GM19043 (cell line): ENCODE measurements at regions not wholly inside any gene's neighbourhood (a gene's known extent, or its start where the extent isn't known, plus 50 kb on each side); places are given as distances from the start of the nearest gene placed in this dataset.
"Not testable (repeated sequence)": the region's sequence is repeated elsewhere in the genome, so short reads cannot be mapped to it uniquely, and the experiment has no call there.

Source experiments
- ATAC-seq: cut with Tn5 transposase; IDR thresholded peaks from one replicate; pipeline ENCODE4 v1.9.1; 2021; ENCODE audit warnings: low read depth; ENCODE audit not compliant: unreplicated experiment

DNA sequence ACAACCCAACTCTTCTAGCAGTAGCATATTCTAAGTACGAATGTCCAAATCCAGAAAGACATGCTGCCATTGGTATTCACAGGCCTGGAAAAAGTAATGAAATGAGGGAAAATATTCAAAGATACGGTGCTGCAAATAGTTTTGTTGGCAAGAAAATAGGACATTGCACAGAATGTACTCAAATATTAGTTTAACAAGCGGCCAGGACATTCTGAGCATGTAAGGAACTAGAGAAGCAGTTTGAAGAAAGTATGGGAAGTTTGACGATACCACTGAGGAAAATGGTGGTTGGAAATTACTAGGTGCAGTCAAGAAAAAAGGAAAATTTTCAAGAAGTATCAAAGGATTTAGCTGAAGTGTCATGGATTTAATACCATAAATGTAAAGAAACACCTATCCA, 468.0 kb upstream of the GRIN3A start:
- no peak for ATAC-seq

DNA sequence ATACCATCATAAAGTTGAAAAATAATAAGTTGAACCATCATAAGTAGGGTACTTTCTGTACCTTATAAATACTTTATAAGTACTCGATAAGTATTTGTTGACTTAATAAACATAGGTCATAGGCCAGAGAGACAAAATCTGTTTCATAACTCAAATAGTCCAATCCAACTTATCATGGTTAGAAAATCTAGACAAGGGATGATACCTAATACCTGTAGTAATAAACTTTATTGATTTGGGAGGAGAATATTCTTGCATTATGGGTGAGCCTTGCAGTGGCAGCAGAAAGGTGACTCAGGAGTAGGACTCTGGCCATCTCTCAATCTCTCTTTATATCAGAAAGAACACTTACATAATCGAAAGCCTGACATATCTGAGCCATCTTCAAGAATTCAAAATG, 466.8 kb upstream of the GRIN3A start:
- no peak for ATAC-seq

- ATAC-seq = no peak
Observed at GRCh38 chr9:102202126-102202525, 463.7 kb upstream of the GRIN3A start.

DNA sequence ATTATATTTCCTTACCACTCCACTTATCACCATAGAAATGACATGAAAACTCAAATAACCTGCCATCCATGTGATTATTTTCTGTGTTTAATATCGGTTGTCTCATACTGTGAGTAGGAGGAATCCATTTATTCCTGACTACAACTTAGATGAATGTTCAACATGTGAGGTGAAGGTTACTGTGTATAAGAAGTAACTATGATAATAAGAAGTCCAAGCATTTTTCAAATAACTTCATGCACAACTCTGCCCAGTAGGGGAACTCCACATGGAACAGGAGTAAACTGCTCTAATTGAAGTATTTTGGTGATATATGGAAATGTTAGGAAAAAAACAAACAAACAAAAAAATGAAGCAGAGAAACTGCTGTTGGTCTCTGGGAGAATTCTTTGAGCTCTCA, 447.5 kb upstream of the GRIN3A start:
- no peak for ATAC-seq

DNA sequence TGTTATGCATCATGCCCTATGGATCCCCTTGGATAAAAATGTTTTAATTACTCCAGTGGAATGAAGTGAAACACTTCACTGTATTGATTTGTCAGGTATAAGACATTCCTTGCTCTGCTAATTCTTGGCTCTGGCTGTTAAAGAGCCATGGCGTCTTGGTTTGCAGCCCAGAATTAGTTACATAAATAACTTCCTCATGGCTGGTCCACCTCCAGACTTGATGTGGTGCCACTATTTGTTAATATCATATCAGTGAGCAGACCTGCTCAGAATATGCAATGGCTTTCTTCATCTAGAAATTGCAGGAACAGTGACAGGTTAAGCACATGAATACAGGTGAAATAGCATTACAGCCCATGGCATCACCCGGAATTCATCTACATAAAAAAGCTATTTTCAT, 446.9 kb upstream of the GRIN3A start:
- ATAC-seq = no peak

DNA sequence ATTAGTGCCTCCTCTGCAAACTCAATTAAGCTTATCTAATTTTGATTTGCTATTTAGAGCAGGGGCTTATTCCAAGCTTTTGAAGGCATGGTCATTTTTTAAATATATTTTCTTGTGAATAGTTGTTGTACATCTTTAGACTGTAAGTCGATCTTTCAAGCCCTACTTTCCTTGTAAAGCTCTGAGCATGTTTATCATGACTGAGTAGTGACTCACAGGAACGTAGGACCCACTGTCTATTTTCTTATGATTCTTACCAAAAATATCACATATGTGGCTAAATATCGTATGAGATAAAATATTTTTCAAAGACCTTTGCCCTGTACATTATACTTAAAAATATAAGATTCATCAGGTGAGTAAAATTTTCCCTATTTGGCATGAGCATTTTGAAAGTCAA, 440.4 kb upstream of the GRIN3A start:
- ATAC-seq = no peak

GRCh38 chr9:102174202-102174601, 435.8 kb upstream of the GRIN3A start:
- ATAC-seq = not testable (repeated sequence)

DNA sequence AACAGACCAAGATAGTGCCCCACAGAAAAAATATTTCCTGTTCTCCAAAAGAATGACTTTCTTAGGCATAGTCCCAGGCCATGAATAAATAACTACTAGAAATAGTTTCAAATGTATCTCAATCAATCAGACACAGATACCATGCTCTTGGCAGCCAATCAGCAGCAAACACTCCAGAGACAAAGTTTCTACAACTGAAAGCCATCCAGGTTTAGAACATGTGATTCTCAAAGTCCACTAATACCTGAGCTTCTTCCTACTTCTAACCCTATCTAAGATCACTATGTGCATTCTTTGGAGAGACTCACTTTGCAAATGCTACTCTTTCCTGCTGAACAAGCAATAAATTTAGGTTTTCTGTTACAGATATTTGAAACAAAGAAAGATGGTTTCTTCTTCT, 425.8 kb upstream of the GRIN3A start:
- ATAC-seq = no peak

DNA sequence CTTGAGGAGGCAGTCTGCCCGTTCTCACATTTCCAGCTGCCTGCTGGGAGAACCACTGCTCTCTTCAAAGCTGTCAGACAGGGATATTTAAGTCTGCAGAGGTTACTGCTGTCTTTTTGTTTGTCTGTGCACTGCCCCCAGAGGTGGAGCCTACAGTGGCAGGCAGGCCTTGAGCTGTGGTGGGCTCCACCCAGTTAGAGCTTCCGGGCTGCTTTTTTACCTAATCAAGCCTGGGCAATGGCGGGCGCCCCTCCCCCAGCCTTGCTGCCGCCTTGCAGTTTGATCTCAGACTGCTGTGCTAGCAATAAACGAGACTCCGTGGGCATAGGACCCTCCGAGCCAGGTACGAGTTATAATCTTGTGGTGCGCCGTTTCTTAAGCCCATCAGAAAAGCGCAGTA, 414.6 kb upstream of the GRIN3A start:
- ATAC-seq = not testable (repeated sequence)

DNA sequence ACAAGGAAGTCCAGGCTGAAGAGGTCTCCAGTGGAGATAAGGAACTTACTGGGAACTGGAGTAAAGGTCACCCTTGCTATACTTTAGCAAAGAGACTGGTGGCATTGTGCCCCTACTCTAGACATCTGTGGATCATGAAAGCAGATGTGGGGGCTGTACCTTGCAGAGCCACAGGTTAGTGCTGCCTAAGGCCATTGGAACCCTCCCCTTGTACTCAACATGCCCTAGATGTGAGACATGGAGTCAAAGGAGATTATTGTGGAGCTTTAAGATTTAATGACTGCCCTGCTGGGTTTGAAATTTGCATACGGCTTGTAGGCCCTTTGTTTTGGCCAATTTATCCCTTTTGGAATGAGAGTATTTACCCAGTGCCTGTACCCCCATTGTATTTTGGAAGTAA, 397.3 kb upstream of the GRIN3A start:
- no peak for ATAC-seq

DNA sequence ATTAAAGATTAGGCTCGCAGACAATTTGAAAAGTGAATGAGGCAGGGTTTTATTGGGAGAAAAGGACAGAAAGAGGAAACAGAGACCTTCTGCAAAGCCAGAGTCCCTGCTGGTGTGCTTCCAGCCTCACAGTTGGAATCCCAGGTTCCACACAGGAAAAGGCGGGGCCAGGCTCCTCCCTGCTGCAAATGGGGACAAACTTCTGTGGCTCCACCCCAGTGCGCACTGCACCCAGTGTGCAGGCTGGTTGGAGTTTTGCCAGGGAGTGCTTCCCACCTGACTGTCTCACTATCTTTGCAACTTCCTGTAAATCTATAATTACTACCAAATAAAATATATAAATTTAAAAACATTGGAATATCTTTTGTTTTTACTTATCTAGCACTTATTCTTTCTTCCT, 386.0 kb upstream of the GRIN3A start:
- ATAC-seq = no peak

DNA sequence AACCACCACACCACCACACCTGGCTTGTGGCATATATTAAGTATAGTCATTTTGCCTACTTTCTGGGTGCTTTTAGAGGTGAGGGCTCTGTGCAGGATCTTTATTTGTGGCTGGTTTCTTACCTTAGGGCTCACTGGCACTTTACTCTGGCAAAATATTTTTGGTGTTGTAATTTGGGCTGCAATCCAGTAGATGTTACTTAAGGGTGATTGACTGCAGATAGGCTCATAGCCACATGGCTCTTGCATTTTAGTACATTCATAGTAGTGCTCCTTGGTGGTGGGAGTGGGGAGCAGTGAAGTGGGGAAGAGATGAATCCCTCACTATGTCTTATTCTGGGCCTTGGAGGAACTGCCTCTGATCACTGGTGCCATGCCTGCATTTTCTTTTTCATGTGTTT, 376.1 kb upstream of the GRIN3A start:
- ATAC-seq = no peak

DNA sequence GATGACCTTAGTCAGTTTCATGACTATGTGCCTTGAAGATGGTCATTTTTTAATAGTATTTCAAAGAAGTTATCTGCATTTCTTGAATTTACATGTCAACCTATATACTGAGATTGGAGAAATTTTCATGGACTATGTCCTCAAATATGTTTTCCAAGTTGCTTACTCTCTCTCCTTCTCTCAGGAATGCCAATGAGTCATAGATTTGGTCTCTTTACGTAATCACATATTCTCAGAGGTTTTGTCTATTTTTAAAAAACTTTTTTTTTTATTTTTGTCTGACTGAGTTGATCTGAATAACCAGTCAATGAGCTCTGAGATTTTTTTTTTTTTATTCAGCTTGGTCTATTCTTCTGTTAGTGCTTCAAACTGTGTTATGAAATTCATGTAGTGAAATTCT, 374.7 kb upstream of the GRIN3A start:
- no peak for ATAC-seq

- ATAC-seq = no peak
Observed at GRCh38 chr9:102106439-102106838, 368.0 kb upstream of the GRIN3A start.

DNA sequence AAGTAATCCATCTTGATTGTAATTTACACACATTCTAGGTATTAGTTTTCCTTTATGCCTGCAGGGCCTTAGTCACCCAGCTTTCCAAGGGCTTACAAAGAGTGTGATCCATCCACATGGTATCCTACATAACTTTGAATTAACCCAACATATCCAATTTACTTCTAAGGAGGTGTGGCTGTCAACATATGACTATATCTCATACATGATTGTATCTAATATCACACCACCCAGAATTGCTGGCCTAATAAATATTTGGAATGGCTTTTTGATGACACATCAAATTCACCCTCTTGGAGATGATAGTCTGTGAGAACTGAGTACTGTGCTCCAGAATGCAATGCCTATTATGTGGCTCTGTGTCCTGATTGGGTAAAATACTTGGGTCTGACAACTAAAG, 363.3 kb upstream of the GRIN3A start:
- no peak for ATAC-seq

GRCh38 chr9:102087141-102087540, 348.7 kb upstream of the GRIN3A start:
- ATAC-seq = no peak

DNA sequence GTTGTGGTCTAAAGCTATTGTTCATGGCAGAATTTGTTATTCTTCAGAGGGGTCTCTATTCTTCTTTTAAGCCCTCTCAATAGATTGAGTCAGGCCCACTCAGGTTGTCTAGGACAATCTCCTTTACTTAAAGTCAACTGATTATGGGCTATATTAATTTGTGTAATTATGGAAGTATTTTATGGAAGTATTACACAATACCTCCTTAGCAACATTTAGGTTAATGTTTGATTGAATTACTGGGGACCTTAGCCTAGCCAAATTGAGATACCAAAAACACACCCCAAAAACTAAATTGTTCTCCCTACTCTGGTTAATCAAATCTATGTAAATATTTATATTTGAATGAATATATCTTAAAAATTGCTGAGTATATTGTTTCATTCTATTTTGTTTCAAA, 347.1 kb upstream of the GRIN3A start:
- no peak for ATAC-seq

DNA sequence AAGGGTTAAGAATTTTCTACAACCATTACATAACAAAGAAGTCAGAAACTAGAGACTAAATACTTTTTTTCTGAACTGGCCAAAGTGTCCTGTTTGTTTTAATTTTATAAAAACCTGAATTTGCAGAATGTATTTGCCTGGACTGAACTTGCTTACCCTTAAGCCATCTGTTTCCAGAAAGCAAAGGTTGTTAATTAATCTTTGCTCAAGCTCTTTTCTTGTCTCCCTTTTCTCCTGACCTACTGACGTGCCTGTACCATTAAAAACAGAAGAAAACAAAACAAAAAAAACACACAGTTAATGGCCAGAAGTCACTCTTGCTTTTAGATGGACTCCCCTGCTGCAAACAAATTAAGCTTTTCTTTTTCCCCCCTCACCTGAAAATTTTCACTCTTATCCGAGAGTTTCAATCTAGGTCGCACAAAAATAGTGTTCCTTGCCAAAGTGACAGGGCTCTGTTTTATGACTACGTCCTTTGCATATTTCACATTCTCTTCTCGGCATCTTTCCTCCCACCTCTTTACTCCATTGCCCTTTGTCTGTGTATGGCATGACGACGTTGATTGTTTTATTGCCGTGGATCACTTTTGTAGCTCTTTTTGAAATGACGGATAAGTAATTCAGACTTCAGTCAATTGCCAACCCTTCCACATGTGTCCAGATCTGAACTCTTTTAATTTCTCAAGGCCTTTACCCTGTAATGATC, 333.8 kb upstream of the GRIN3A start:
- ATAC-seq = no peak

DNA sequence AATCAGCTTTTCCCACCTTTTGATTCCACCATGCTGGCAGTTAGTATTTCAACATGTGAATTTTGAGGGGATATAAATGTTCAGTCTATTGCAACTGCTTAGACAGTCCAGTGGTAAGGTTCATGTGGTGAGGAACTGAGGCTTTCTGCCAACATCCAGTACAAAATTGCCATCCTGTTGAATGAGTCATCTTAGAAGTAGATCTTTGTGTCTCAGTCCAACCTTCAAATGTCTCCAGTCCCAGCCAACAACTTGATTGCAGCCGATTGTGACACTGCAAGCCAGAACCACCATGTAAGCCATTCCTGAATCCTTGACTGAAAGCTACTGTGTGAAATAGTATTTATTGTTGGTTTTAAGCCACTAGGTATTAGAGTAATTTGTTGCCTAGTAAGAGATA, 331.5 kb upstream of the GRIN3A start:
- no peak for ATAC-seq

DNA sequence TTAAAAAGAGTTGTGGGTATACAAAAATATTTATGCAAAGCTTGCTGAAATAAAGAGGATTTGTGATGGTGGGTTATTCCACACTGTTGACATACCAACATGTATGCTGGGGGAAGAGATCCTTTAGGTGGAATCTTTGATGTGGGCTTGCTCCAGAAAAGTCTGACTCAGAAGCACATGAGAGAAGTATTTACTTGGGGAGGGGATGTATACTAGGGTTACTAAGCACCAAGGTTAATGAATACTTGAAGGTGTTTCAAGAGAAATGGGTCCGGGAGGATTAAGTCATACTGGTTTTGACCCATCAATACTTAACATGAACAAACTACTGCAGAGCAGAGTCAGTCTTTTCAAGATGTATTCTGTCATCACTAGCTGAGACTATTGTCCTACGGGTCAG, 316.4 kb upstream of the GRIN3A start:
- no peak for ATAC-seq

- ATAC-seq = no peak
Observed at GRCh38 chr9:102049586-102050246, 311.3 kb upstream of the GRIN3A start.

DNA sequence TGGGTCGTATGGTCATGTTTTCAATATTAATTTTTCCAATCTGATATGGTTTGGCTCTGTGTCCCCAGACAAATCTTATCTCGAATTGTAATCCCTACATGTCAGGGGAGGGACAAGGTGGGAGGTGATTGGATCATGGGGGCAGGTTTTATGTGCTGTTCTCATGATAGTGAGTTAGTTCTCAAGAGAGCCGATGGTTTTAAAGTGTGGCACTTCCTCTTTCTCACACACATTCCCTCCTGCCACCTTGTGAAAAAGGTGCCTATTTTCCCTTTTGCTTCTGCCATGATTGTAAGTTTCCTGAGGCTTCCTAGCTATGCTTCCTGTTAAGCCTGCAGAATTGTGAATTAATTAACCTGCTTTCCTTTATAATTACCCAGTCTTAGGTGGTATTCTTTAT, 309.1 kb upstream of the GRIN3A start:
- no peak for ATAC-seq

DNA sequence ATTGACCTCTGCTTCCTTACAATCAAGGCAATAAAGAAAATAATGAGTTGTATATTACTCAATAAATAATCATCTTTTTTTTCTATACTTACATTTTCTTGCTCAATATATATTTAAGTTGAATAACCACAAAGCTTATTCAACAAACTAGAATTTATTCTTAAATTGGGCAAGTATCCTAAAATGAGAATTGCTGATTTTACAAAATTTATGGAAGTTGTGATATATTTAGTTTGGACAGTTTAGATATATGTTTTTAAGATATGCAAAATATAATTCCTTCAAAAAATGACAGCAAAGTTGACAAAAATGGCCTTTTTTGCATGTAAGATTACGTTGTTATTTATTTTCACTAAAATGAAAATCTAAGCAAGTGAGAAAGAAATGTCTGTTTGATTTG, 305.7 kb upstream of the GRIN3A start:
- ATAC-seq = no peak
